ENCODE measurements at regions not wholly inside any gene's neighbourhood (a gene's known extent, or its start where the extent isn't known, plus 50 kb on each side); places are given as distances from the start of the nearest gene placed in this dataset.

DNA sequence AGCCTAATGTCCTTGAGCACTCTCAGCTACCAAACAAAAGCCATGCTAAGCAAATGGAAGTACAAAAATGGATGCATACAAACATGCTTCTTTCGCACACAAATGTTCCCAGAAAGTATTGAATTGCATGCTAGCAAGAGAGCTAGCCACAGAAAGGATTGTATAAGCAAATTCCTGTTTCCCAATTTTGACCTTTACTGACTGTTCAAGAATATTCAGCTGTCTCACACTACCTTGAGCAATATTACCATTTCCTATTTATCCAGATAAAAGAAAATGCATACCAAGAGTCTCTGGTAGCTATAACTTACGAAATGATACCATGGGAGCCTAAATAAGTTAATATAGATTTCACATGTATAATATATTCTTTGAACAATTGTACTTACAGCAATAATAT, 264.6 kb downstream of the TMEM167A start:
- no peak overlapping the region for H3K27ac ChIP-seq (ENCODE audit: low read depth, low read length)
- no peak overlapping the region for H4K8ac ChIP-seq (ENCODE audit: low read depth, low read length)
- no peak overlapping the region for H3K4me2 ChIP-seq (ENCODE audit: low read length)
- no peaks in the 10 kb centered on the region for H3K27me3 ChIP-seq (ENCODE audit: insufficient read depth, low read length)
- H2BK120ac ChIP-seq (ENCODE audit: insufficient read depth, low read length, poor library complexity), result no peak overlapping the region
- no peak overlapping the region for H3K9ac ChIP-seq (ENCODE audit: low read length)
- H2BK5ac ChIP-seq (ENCODE audit: low read depth, low read length, poor library complexity), result no peak overlapping the region
- no peaks in the 10 kb centered on the region for H3K79me2 ChIP-seq (ENCODE audit: control insufficient read depth, insufficient read depth, low read length, poor library complexity)
- DNase-seq, result no peak
- H2BK12ac ChIP-seq (ENCODE audit: low read length), result no peak overlapping the region
- H3K4me1 ChIP-seq (ENCODE audit: control insufficient read depth in 1 of 2, insufficient read depth in 2 of 2, low read length in 2 of 2), result no peaks in the 10 kb centered on the region
- H3K36me3 ChIP-seq (ENCODE audit: control insufficient read depth in 1 of 2, insufficient read depth in 2 of 2, low read length in 2 of 2), result no peaks in the 10 kb centered on the region
- H3K18ac ChIP-seq (ENCODE audit: low read length), result no peak overlapping the region
- WGBS (ENCODE audit: extremely low coverage, insufficient coverage, insufficient read length), result no CpG with 5 or more reads among the region's 2 CpGs
- no peak overlapping the region for H4K91ac ChIP-seq (ENCODE audit: low read depth, low read length)
- H3K79me1 ChIP-seq (ENCODE audit: low read length), result no peaks in the 10 kb centered on the region
- no peak overlapping the region for H3K4ac ChIP-seq (ENCODE audit: low read depth, low read length)
- no peak overlapping the region for H2AK5ac ChIP-seq (ENCODE audit: low read length)
- H4K12ac ChIP-seq (ENCODE audit: low read depth, low read length), result no peak overlapping the region
- no peak overlapping the region for H3K23ac ChIP-seq (ENCODE audit: low read length)
- no peak overlapping the region for H2AFZ ChIP-seq (ENCODE audit: insufficient read depth, low read length, poor library complexity)
- no peak overlapping the region for H3K4me3 ChIP-seq (ENCODE audit: low read depth, low read length)
- H3K14ac ChIP-seq (ENCODE audit: low read length), result no peak overlapping the region
- H3K9me3 ChIP-seq (ENCODE audit: insufficient read depth, low read depth, low read length), result no peaks in the 10 kb centered on the region

DNA sequence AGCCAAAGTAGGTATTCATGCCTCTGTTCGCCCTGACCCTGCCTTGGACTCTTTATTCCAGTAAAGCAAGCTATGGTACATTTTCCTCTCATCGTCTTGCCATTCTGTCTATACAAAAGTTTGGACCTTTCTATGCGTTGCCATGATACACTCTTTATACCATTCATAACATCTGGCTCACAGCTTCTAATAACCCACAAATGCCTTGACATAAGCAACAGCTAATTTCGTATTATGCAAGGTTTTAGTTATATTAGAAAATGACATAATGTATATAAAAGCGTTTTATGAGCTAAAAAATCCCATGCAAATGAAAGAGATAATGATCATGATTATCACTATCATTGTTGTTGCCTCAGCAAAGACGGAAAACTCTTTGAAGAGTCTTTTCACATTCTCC, 265.7 kb downstream of the TMEM167A start:
- no peak for DNase-seq
- Histone ChIP-seq H2AFZ (ENCODE audit: insufficient read depth, low read length, poor library complexity) (no peak overlapping the region), H4K91ac (ENCODE audit: low read depth, low read length) (no peak overlapping the region), H3K27me3 (ENCODE audit: insufficient read depth, low read length) (no peaks in the 10 kb centered on the region), H3K4ac (ENCODE audit: low read depth, low read length) (no peak overlapping the region), H3K4me3 (ENCODE audit: low read depth, low read length) (no peak overlapping the region), H3K9me3 (ENCODE audit: insufficient read depth, low read depth, low read length) (no peaks in the 10 kb centered on the region), H3K9ac (ENCODE audit: low read length) (no peak overlapping the region), H2AK5ac (ENCODE audit: low read length) (no peak overlapping the region), H3K79me2 (ENCODE audit: control insufficient read depth, insufficient read depth, low read length, poor library complexity) (no peaks in the 10 kb centered on the region), H3K36me3 (ENCODE audit: control insufficient read depth in 1 of 2, insufficient read depth in 2 of 2, low read length in 2 of 2) (no peaks in the 10 kb centered on the region), H3K23ac (ENCODE audit: low read length) (no peak overlapping the region), H4K12ac (ENCODE audit: low read depth, low read length) (no peak overlapping the region), H2BK120ac (ENCODE audit: insufficient read depth, low read length, poor library complexity) (no peak overlapping the region), H3K4me1 (ENCODE audit: control insufficient read depth in 1 of 2, insufficient read depth in 2 of 2, low read length in 2 of 2) (no peaks in the 10 kb centered on the region), H3K79me1 (ENCODE audit: low read length) (no peaks in the 10 kb centered on the region), H3K27ac (ENCODE audit: low read depth, low read length) (no peak overlapping the region), H4K8ac (ENCODE audit: low read depth, low read length) (no peak overlapping the region), H2BK5ac (ENCODE audit: low read depth, low read length, poor library complexity) (no peak overlapping the region), H2BK12ac (ENCODE audit: low read length) (no peak overlapping the region), H3K14ac (ENCODE audit: low read length) (no peak overlapping the region), H3K18ac (ENCODE audit: low read length) (no peak overlapping the region), H3K4me2 (ENCODE audit: low read length) (no peak overlapping the region)
- no CpG with 5 or more reads among the region's 6 CpGs for WGBS (ENCODE audit: extremely low coverage, insufficient coverage, insufficient read length)

DNA sequence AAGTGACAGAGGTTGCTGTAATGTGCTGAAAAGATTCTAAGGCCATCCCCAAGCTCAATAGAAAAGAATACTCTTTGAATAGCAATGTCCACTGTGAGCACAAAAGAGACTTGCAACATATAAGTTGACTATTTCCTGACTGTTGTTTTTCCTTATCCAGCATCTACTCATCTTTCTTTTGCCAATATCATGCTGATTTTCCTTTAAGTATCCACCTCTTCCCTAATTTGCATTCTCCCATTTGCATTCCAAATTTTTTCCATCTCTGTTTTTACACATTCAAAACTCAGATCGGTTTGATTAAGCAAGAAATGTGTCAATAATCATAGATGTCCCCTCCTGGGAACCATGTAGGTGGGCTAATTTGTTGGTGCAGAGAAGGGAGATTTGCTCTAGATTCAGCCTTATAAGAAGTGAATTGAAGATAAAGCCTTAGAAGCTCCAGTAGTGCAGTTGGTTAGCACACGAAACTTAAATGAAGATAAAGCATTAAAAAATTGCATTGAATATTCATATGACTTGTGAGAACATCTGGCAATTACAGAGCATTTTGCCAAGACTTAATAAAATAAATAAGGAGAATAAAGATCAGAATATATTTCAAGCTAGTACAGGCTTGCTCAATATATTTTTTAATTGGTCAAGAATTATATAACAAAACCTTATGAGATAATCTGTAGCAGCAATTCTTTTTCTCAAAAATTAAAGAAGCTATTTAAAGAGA, 267.6 kb downstream of the TMEM167A start:
- H3K14ac ChIP-seq (ENCODE audit: low read length), result no peak overlapping the region
- no peaks in the 10 kb centered on the region for H3K79me2 ChIP-seq (ENCODE audit: control insufficient read depth, insufficient read depth, low read length, poor library complexity)
- no peak overlapping the region for H2BK5ac ChIP-seq (ENCODE audit: low read depth, low read length, poor library complexity)
- no peaks in the 10 kb centered on the region for H3K4me1 ChIP-seq (ENCODE audit: control insufficient read depth in 1 of 2, insufficient read depth in 2 of 2, low read length in 2 of 2)
- H3K9ac ChIP-seq (ENCODE audit: low read length), result no peak overlapping the region
- H2AFZ ChIP-seq (ENCODE audit: insufficient read depth, low read length, poor library complexity), result no peak overlapping the region
- H3K4me3 ChIP-seq (ENCODE audit: low read depth, low read length), result no peak overlapping the region
- no peak overlapping the region for H4K8ac ChIP-seq (ENCODE audit: low read depth, low read length)
- no peak overlapping the region for H3K4me2 ChIP-seq (ENCODE audit: low read length)
- no peak overlapping the region for H3K4ac ChIP-seq (ENCODE audit: low read depth, low read length)
- no peak overlapping the region for H2AK5ac ChIP-seq (ENCODE audit: low read length)
- WGBS (ENCODE audit: extremely low coverage, insufficient coverage, insufficient read length), result no CpG with 5 or more reads among the region's 2 CpGs
- no peaks in the 10 kb centered on the region for H3K79me1 ChIP-seq (ENCODE audit: low read length)
- H2BK120ac ChIP-seq (ENCODE audit: insufficient read depth, low read length, poor library complexity), result no peak overlapping the region
- no peaks in the 10 kb centered on the region for H3K9me3 ChIP-seq (ENCODE audit: insufficient read depth, low read depth, low read length)
- H3K36me3 ChIP-seq (ENCODE audit: control insufficient read depth in 1 of 2, insufficient read depth in 2 of 2, low read length in 2 of 2), result no peaks in the 10 kb centered on the region
- H3K27me3 ChIP-seq (ENCODE audit: insufficient read depth, low read length), result no peaks in the 10 kb centered on the region
- H3K18ac ChIP-seq (ENCODE audit: low read length), result no peak overlapping the region
- DNase-seq, result no peak
- no peak overlapping the region for H4K12ac ChIP-seq (ENCODE audit: low read depth, low read length)
- H2BK12ac ChIP-seq (ENCODE audit: low read length), result no peak overlapping the region
- no peak overlapping the region for H3K23ac ChIP-seq (ENCODE audit: low read length)
- H4K91ac ChIP-seq (ENCODE audit: low read depth, low read length), result no peak overlapping the region
- H3K27ac ChIP-seq (ENCODE audit: low read depth, low read length), result no peak overlapping the region

DNA sequence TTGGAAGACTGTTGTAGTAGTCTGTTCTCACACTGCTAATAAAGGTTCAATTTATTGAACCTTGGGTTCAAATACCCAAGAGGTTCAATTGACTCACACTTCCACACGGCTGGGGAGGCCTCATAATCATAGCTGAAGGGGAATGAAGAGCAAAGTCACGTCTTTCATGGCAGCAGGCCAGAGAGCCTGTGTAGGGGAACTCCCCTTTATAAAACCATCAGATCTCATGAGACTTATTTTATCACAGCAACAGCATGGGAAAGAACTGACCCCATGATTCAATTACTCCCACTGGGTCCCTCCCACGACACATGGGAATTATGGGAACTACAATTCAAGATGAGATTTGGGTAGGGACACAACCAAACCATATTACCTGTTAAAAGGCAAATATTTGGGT, 268.2 kb downstream of the TMEM167A start:
- no peaks in the 10 kb centered on the region for H3K27me3 ChIP-seq (ENCODE audit: insufficient read depth, low read length)
- H3K79me2 ChIP-seq (ENCODE audit: control insufficient read depth, insufficient read depth, low read length, poor library complexity), result no peaks in the 10 kb centered on the region
- no peak overlapping the region for H3K4me3 ChIP-seq (ENCODE audit: low read depth, low read length)
- no peak overlapping the region for H3K18ac ChIP-seq (ENCODE audit: low read length)
- no peak overlapping the region for H3K27ac ChIP-seq (ENCODE audit: low read depth, low read length)
- no peak overlapping the region for H2BK5ac ChIP-seq (ENCODE audit: low read depth, low read length, poor library complexity)
- H4K12ac ChIP-seq (ENCODE audit: low read depth, low read length), result no peak overlapping the region
- H2BK120ac ChIP-seq (ENCODE audit: insufficient read depth, low read length, poor library complexity), result no peak overlapping the region
- no peaks in the 10 kb centered on the region for H3K79me1 ChIP-seq (ENCODE audit: low read length)
- DNase-seq, result no peak
- no peak overlapping the region for H2AK5ac ChIP-seq (ENCODE audit: low read length)
- H3K9ac ChIP-seq (ENCODE audit: low read length), result no peak overlapping the region
- H3K4me2 ChIP-seq (ENCODE audit: low read length), result no peak overlapping the region
- H2BK12ac ChIP-seq (ENCODE audit: low read length), result no peak overlapping the region
- H4K91ac ChIP-seq (ENCODE audit: low read depth, low read length), result no peak overlapping the region
- no CpG with 5 or more reads among the region's 3 CpGs for WGBS (ENCODE audit: extremely low coverage, insufficient coverage, insufficient read length)
- H3K4ac ChIP-seq (ENCODE audit: low read depth, low read length), result no peak overlapping the region
- H4K8ac ChIP-seq (ENCODE audit: low read depth, low read length), result no peak overlapping the region
- H2AFZ ChIP-seq (ENCODE audit: insufficient read depth, low read length, poor library complexity), result no peak overlapping the region
- H3K23ac ChIP-seq (ENCODE audit: low read length), result no peak overlapping the region
- H3K9me3 ChIP-seq (ENCODE audit: insufficient read depth, low read depth, low read length), result no peaks in the 10 kb centered on the region
- H3K36me3 ChIP-seq (ENCODE audit: control insufficient read depth in 1 of 2, insufficient read depth in 2 of 2, low read length in 2 of 2), result no peaks in the 10 kb centered on the region
- H3K4me1 ChIP-seq (ENCODE audit: control insufficient read depth in 1 of 2, insufficient read depth in 2 of 2, low read length in 2 of 2), result no peaks in the 10 kb centered on the region
- no peak overlapping the region for H3K14ac ChIP-seq (ENCODE audit: low read length)

All from trophoblast cell (in vitro differentiated cells and primary cell).